ENCODE measurements at regions not wholly inside any gene's neighbourhood (a gene's known extent, or its start where the extent isn't known, plus 50 kb on each side); places are given as distances from the start of the nearest gene placed in this dataset.
"Not testable (repeated sequence)": the region's sequence is repeated elsewhere in the genome, so short reads cannot be mapped to it uniquely, and the experiment has no call there.

DNA sequence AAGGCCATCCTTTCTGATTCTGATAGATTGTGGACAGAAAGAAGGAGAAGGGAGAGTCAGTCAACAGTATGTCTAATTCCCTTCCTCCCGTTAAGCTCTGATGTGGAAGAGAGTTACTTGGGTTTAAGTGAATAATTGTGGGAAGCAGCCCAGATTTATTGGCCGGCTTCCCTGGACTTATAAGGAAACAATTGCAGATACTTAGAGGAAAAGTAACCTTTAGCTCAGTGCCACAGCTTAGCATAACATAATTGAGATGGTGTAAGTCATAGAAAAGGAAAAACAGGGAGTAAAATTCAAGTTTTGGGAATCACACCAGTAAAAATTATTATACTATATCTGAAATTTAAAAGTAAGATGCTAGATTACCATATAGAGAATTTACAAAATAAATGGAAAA, 1475.8 kb downstream of the KHDRBS2 start:
- not testable (repeated sequence) for FAIRE-seq, DNase-seq

DNA sequence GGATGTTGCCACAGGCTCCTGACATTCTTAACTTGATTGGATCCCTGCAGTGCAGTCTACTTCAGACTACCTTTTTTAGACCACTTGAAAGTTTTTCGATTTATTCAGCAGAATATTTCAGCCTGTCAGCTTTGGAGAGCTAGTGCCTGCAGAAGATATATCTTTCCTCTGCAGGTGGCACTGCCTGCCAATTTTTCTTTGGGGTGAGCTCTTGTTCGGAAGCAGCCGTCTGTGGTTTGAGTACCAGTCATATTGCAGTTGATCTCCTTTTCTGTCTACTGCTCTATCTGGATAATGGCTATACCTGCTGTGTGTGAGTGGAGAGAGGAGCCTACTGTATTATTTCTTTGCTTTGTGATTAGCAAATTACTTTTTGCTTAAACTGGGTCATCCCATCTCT, 1486.9 kb downstream of the KHDRBS2 start:
- H3K36me3 ChIP-seq (ENCODE audit: control insufficient read depth in 2 of 3, insufficient read depth in 3 of 3, low read length in 3 of 3); H3K9ac ChIP-seq (ENCODE audit: low read length in 3 of 3); H3K27me3 ChIP-seq (ENCODE audit: control insufficient read depth, insufficient read depth, low read length); H3K4me1 ChIP-seq (ENCODE audit: control insufficient read depth in 2 of 3, insufficient read depth in 2 of 3, low read depth in 1 of 3, low read length in 3 of 3); H3K4me3 ChIP-seq (ENCODE audit: low read length in 3 of 3); FAIRE-seq; intact Hi-C loops (cut with DNase I); DNase-seq; H3K9me3 ChIP-seq (ENCODE audit: control insufficient read depth in 2 of 3, insufficient read depth in 1 of 3, low read length in 3 of 3); H3K27ac ChIP-seq (ENCODE audit: low read depth in 2 of 2, low read length in 2 of 2): not testable (repeated sequence)

More for the DNA sequence above, 1475.8 kb downstream of the KHDRBS2 start:
- H3K27ac ChIP-seq (ENCODE audit: low read depth in 2 of 2, low read length in 2 of 2); H3K36me3 ChIP-seq (ENCODE audit: control insufficient read depth in 2 of 3, insufficient read depth in 3 of 3, low read length in 3 of 3); H3K27me3 ChIP-seq (ENCODE audit: control insufficient read depth, insufficient read depth, low read length); H3K4me3 ChIP-seq (ENCODE audit: low read length in 3 of 3); H3K4me1 ChIP-seq (ENCODE audit: control insufficient read depth in 2 of 3, insufficient read depth in 2 of 3, low read depth in 1 of 3, low read length in 3 of 3); H3K9ac ChIP-seq (ENCODE audit: low read length in 3 of 3); H3K9me3 ChIP-seq (ENCODE audit: control insufficient read depth in 2 of 3, insufficient read depth in 1 of 3, low read length in 3 of 3); intact Hi-C loops (cut with DNase I): not testable (repeated sequence)

DNA sequence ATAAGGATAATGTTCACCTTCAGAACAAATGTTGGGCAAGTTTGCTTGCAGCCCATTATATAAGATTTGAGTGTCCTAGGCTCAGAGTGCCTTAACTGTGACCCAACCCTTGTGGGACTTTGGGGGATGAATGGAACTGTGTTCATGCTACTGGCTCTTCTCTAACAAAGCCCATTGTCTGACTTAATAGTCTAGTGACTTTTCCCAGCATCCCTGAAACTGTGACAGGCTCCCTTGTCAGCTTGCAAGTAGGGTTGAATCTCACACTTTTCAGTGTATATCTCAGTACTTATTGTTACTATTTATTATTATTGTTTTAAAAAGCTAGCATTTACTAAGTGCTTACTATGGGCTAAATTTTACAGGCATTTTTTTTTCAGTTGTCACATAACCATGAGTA, 1488.2 kb downstream of the KHDRBS2 start:
- H3K4me1 ChIP-seq (ENCODE audit: control insufficient read depth in 2 of 3, insufficient read depth in 2 of 3, low read depth in 1 of 3, low read length in 3 of 3); DNase-seq; H3K9ac ChIP-seq (ENCODE audit: low read length in 3 of 3); H3K9me3 ChIP-seq (ENCODE audit: control insufficient read depth in 2 of 3, insufficient read depth in 1 of 3, low read length in 3 of 3); H3K27ac ChIP-seq (ENCODE audit: low read depth in 2 of 2, low read length in 2 of 2); FAIRE-seq; intact Hi-C loops (cut with DNase I); H3K36me3 ChIP-seq (ENCODE audit: control insufficient read depth in 2 of 3, insufficient read depth in 3 of 3, low read length in 3 of 3); H3K27me3 ChIP-seq (ENCODE audit: control insufficient read depth, insufficient read depth, low read length); H3K4me3 ChIP-seq (ENCODE audit: low read length in 3 of 3): not testable (repeated sequence)

DNA sequence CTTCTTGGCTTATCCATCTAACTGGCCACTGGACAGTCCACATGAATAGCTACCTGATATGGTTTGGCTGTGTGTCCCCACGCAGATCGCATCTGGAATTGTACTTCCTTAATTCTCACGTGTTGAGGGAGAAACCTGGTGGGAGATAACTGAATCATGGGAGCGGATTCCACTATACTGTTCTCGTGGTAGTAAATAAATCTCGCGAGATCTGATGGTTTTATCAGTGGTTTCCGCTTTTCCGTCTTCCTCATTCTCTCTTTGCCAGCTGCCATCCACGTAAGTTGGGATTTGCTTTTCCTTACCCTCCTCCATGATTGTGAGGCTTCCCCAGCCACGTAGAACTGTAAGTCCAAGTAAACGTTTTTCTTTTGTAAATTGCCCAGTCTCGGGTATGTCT, 1496.4 kb downstream of the KHDRBS2 start:
- H3K27ac ChIP-seq (ENCODE audit: low read depth in 2 of 2, low read length in 2 of 2); DNase-seq; H3K9ac ChIP-seq (ENCODE audit: low read length in 3 of 3); H3K4me1 ChIP-seq (ENCODE audit: control insufficient read depth in 2 of 3, insufficient read depth in 2 of 3, low read depth in 1 of 3, low read length in 3 of 3); H3K9me3 ChIP-seq (ENCODE audit: control insufficient read depth in 2 of 3, insufficient read depth in 1 of 3, low read length in 3 of 3); FAIRE-seq; H3K4me3 ChIP-seq (ENCODE audit: low read length in 3 of 3); intact Hi-C loops (cut with DNase I); H3K27me3 ChIP-seq (ENCODE audit: control insufficient read depth, insufficient read depth, low read length); H3K36me3 ChIP-seq (ENCODE audit: control insufficient read depth in 2 of 3, insufficient read depth in 3 of 3, low read length in 3 of 3): not testable (repeated sequence)

DNA sequence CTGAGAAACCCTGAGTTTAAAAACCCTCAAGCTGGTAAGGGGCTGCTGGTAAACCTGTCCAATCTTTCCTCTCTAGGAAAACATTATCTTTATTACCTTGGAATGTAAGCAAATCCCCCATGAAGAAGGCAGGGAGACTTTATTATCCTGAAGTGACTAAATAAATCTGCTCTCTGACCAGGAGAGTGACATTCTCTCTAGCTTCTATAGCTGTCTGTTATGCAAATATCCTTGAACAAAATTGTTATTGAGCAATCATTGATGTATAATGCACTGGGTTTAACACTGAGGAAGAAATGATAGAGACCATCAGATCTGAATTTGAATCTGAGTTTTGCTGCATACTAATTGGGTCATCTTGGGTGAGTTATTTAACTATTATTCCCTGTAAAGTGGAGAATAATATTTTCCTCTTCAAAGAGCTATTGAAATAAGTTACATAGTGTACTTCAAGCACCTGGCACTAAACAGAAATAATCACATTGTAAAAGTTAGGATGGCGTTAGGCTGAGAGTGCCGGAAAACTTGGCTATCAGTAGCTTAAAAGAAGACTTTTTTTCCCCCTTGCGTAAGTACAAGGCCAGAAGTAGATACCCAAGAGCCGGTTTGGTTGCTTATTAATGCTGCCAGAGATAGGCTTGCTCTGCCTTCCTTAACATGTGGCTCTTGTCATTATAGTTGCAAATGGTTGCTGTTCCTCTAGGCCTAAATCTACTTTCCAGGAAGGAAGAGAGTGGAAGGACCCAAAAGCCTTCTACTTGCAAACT, 1503.1 kb downstream of the KHDRBS2 start:
- H3K4me3 ChIP-seq (ENCODE audit: low read length in 3 of 3); FAIRE-seq; H3K4me1 ChIP-seq (ENCODE audit: control insufficient read depth in 2 of 3, insufficient read depth in 2 of 3, low read depth in 1 of 3, low read length in 3 of 3); H3K36me3 ChIP-seq (ENCODE audit: control insufficient read depth in 2 of 3, insufficient read depth in 3 of 3, low read length in 3 of 3); H3K27ac ChIP-seq (ENCODE audit: low read depth in 2 of 2, low read length in 2 of 2); H3K9ac ChIP-seq (ENCODE audit: low read length in 3 of 3); DNase-seq; H3K9me3 ChIP-seq (ENCODE audit: control insufficient read depth in 2 of 3, insufficient read depth in 1 of 3, low read length in 3 of 3); intact Hi-C loops (cut with DNase I); H3K27me3 ChIP-seq (ENCODE audit: control insufficient read depth, insufficient read depth, low read length): not testable (repeated sequence)

DNA sequence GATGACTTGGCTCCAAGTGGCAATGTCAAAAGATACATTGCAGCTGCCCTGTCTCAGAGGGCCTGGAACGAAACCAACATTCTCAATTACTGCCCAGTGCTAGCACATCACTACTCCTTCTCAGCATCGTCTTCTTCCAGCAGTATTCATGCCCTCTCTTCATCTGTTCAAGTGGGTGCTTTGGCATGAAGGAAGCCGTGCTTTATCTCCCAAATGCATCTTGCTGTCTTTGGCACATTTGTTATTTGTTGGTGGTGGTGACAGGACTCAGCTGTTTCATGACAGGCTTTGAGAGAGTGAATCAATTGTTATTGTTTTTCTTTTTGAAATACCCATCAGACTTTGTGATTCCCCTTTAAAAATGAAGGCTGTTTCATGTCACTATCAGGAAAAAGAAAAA, 1506.4 kb downstream of the KHDRBS2 start:
- H3K36me3 ChIP-seq (ENCODE audit: control insufficient read depth in 2 of 3, insufficient read depth in 3 of 3, low read length in 3 of 3); H3K27ac ChIP-seq (ENCODE audit: low read depth in 2 of 2, low read length in 2 of 2); H3K4me3 ChIP-seq (ENCODE audit: low read length in 3 of 3); H3K9me3 ChIP-seq (ENCODE audit: control insufficient read depth in 2 of 3, insufficient read depth in 1 of 3, low read length in 3 of 3); intact Hi-C loops (cut with DNase I); H3K4me1 ChIP-seq (ENCODE audit: control insufficient read depth in 2 of 3, insufficient read depth in 2 of 3, low read depth in 1 of 3, low read length in 3 of 3); H3K27me3 ChIP-seq (ENCODE audit: control insufficient read depth, insufficient read depth, low read length); H3K9ac ChIP-seq (ENCODE audit: low read length in 3 of 3); DNase-seq; FAIRE-seq: not testable (repeated sequence)

DNA sequence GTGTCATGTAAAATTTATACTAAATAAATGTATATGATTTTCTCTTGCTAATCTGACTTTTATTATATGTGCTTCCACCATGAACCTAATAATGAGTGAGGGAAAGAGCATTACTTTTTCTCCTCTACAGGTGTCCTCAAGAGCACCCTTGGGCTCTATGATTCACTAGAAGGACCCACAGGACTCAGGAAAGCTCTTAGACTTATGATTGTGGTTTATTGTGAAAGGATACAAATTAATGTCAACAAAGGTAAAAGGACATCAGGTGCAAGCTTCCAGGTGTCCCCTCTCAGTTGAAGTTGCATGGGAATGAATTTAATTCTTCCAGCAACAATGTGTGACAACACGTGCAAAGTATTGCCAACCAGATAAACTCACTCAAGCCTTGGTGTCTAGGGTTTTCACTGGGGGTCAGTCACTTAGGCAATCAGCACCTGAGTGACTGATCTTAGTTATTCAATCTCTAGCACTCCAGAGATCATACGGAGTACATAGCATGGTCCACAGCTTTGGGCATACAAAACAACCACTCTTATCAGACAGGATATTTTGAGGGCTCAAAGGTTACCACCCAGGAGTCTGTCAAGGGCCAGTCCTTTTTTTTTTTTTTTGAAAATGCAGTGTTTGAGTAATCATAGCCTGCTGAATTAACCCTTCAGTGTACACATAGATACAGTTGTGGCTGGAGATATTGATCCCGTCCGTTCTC, 1518.1 kb downstream of the KHDRBS2 start:
- H3K4me1 ChIP-seq (ENCODE audit: control insufficient read depth in 2 of 3, insufficient read depth in 2 of 3, low read depth in 1 of 3, low read length in 3 of 3); H3K36me3 ChIP-seq (ENCODE audit: control insufficient read depth in 2 of 3, insufficient read depth in 3 of 3, low read length in 3 of 3); H3K9me3 ChIP-seq (ENCODE audit: control insufficient read depth in 2 of 3, insufficient read depth in 1 of 3, low read length in 3 of 3); H3K9ac ChIP-seq (ENCODE audit: low read length in 3 of 3); intact Hi-C loops (cut with DNase I); DNase-seq; H3K4me3 ChIP-seq (ENCODE audit: low read length in 3 of 3); H3K27ac ChIP-seq (ENCODE audit: low read depth in 2 of 2, low read length in 2 of 2); H3K27me3 ChIP-seq (ENCODE audit: control insufficient read depth, insufficient read depth, low read length); FAIRE-seq: not testable (repeated sequence)

DNA sequence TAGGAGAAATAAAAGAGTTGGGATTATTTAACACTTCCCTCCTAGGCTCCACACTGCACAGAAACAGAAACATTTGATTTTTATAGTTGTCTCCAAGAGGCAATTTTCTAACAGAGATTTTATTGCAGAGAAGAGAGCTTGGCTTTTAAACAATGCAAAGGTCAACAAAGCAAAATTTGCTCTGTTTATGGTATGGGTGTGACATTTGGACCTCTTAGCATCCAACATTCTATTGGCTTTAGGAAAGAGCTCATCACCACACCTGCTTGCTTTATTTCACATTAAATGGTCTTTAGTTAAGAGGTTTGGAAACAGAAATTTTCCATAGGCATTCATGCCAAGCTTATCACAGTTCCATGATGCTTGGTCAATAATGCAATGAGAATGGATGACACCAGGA, 1520.7 kb downstream of the KHDRBS2 start:
- H3K9ac ChIP-seq (ENCODE audit: low read length in 3 of 3); H3K9me3 ChIP-seq (ENCODE audit: control insufficient read depth in 2 of 3, insufficient read depth in 1 of 3, low read length in 3 of 3); H3K27me3 ChIP-seq (ENCODE audit: control insufficient read depth, insufficient read depth, low read length); intact Hi-C loops (cut with DNase I); H3K27ac ChIP-seq (ENCODE audit: low read depth in 2 of 2, low read length in 2 of 2); H3K36me3 ChIP-seq (ENCODE audit: control insufficient read depth in 2 of 3, insufficient read depth in 3 of 3, low read length in 3 of 3); H3K4me3 ChIP-seq (ENCODE audit: low read length in 3 of 3); FAIRE-seq; H3K4me1 ChIP-seq (ENCODE audit: control insufficient read depth in 2 of 3, insufficient read depth in 2 of 3, low read depth in 1 of 3, low read length in 3 of 3); DNase-seq: not testable (repeated sequence)

All from kidney (tissue), 10 donors.